ENCODE measurements at regions not wholly inside any gene's neighbourhood (a gene's known extent, or its start where the extent isn't known, plus 50 kb on each side); places are given as distances from the start of the nearest gene placed in this dataset.
A peak's percentile ranks its signal among the peaks of the same experiment; 100 is the strongest.
"Not testable (repeated sequence)": the region's sequence is repeated elsewhere in the genome, so short reads cannot be mapped to it uniquely, and the experiment has no call there.

- no peak for DNase-seq (ENCODE audit: low spot score)
These were observed 246.3 kb downstream of the LACC1 start for GRCh38 chr13:44125943-44126469.

DNA sequence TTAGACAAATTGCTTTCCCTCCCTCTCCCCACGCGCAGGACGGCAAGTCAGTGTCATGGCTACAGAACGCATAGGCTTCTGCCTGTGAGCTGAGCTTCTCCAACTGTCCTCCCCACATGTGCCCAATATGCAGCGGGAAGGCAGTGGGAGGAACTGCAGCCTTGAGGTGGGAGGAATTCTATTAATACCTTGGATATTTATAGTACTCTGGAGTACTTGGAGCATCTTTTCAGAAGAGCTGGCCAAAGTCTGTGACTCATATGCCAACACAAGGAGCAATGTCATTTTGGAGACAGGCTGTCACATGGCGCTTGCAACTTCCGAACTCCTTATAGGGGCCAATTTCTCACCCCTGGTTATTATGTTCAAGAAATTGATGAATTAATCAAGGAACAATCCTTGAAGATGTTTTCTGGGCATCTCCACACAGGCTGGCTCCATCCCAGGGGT, 245.0 kb upstream of the SERP2 start:
- peak; percentile 40 for DNase-seq (ENCODE audit: low spot score)

DNA sequence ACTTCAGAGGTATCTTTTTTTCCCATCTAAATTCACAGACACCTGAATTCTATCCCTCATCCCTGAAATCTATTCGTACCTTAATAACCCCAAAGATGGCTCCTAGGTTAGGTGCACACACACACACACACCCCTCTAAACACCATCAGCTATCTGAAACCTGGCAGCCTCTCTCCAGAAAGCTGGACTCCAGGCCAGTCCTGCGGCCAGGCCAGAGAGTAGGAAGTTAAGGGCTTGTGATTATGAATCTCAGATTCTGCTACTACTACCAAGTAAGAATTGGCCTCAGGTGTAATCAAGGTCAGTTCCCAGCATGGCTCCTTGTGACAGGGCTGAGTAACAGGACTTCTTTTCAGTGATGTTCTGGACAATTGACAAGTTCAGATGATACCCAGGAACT, 244.2 kb upstream of the SERP2 start:
- no peak for DNase-seq (ENCODE audit: low spot score)

GRCh38 chr13:44131069-44131614, 242.5 kb upstream of the SERP2 start:
- no peak for DNase-seq (ENCODE audit: low spot score)

DNA sequence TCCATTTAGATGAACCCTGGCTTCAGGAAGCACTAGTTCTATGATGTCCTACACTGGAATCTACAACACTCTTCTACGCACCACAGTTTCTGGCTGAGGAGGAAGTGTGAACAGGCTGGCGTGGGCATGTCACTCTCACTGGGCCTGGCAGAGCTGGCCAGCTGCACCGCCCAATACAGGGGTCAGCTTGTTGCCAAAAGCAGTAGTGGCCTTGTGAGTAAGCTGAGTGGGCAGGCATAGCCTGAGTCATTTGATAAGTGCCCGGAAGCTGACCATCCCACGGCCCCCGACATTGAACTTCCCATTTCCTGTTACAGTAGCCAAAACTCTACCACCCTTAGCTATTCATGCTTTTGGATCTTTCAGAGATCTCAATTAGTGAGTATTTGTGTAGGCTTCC, 240.9 kb upstream of the SERP2 start:
- peak; percentile 73 for DNase-seq (ENCODE audit: low spot score)

DNA sequence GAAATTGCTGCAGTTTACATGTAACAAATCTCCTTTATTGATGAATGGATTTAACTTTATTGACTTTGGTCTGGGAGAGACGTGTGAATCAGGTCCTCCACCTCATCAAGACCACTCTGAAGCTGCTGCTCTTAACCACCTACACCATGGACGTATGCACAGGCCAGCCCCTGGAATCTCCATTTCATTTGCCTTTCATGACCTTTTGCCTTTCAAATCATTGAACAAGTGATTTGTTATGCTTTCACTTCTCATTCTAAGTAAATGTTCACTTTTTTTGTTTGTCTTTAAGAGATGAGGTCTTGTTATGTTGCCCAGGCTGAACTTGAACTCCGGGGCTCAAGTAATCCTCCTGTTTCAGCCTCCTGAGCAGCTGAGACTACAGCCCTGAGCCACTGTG, 240.0 kb upstream of the SERP2 start:
- no peak for DNase-seq (ENCODE audit: low spot score)

DNA sequence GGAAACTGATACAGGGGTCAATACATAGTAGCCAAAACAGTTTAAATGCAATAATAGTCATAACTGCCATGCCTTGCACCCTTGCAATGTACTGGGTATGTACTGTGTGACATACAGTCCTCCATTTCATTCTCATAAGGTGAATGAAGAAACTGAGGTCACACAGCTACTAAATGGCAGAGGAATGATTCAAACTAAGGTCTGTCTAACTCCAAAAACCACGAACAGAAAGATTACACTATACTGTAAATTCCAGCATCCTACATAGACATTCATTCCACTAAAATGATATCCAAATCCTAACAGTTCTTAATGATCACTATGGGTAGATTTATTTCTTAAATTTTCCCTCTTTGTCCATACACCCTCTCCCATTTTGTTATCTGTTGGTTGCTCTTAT, 238.1 kb upstream of the SERP2 start:
- no peak for DNase-seq (ENCODE audit: low spot score)

DNA sequence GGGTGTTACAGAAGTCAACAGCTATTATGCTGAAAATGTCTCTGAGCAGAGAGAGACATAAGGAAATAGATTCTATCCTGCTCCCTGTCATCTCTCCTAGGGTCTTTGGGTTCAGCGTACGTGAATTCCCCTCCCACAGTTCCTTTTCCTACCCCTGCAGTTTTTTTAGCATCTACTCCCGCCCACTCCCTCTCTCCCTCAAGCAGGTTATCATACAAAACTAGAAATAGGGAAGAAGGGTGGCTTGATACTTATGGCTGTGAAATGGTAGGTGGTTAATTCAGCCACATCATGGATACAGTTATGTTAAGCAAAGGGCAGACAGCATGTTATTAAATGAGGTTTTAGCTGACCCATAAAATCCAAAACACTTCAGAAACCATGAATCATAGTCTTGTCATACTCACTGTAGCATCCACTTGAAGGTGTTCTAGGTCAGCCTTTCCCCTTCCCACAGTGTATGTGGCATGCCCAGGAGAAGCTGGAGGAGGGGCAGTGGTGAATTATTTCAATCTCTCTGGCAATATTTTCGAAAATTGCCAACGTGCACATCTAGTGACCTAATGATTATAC, 236.8 kb upstream of the SERP2 start:
- no peak for DNase-seq (ENCODE audit: low spot score)

GRCh38 chr13:44137466-44137865, 236.2 kb upstream of the SERP2 start:
- DNase-seq (ENCODE audit: low spot score), result no peak

DNA sequence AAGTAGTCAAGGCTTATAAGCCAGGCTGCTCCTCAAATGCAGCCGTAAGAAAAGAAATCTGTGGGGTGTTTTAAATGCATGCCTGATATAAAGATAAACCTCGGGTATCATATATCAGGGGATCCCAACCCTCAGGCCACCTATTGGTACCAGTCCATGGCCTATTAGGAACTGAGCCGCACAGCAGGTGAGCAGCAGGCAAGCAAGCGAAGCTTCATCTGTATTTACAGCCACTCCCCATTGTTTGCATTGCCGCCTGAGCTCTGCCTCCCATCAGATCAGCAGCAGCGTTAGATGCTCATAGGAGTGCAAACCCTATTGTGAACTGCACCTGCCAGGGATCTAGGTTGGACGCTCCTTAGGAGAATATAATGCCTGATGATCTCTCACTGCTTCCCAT, 233.5 kb upstream of the SERP2 start:
- no peak for DNase-seq (ENCODE audit: low spot score)

- no peak for DNase-seq (ENCODE audit: low spot score)
These were observed 232.5 kb upstream of the SERP2 start for GRCh38 chr13:44140888-44141724.

- DNase-seq (ENCODE audit: low spot score), result peak; percentile 98
These were observed 231.7 kb upstream of the SERP2 start for GRCh38 chr13:44141725-44142539.

GRCh38 chr13:44142540-44142867, 231.1 kb upstream of the SERP2 start:
- DNase-seq (ENCODE audit: low spot score), result no peak

DNA sequence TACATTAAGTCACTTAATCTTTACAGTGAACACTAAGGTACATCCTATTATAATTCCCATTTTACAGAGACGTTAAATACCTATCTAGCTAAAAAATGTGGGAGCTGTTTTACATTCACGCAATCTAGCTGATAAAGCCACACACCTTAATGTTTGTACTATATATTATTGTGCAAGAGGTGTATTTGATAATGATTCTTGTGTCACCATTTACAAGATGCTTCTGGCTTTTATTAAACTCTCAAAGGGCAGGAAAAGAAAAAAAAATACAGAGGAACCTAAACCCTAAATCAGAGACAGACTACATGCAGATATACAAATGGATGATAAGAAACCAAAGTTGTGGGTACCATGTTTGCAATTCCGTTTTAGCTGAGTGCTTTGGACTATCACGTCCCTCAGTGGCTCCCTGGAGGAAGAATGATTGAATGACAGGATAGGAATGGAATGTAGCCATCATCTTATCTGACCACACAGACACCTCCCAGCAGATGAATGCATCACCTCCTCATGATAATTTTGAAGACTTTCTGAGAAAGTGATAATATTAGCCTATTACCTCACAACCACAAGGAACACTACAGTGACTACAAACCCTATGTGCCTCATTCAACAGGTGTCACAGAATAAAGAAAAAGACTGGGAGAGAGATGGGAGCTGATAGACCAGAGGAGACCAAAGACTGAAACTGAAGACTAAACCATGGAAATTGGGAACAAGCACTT, 230.5 kb upstream of the SERP2 start:
- DNase-seq (ENCODE audit: low spot score), result no peak

DNA sequence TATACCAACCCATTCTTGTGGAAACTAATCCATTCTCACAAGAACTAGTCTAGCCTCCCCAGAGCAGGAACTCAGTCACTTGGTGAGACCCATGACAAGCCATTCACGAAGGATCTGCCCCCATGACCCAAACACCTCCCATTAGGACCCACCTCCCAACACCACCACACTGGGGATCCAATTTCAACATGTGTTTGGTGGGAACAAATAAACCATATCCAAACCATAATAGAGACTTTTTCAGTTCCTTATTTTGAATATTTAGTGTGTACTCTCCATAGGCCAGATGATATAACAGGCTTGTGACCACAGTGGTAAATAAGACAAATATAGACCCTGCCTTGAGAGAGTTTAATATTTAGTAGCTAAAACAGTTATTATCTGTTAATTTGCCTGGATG, 227.5 kb upstream of the SERP2 start:
- no peak for DNase-seq (ENCODE audit: low spot score)

DNA sequence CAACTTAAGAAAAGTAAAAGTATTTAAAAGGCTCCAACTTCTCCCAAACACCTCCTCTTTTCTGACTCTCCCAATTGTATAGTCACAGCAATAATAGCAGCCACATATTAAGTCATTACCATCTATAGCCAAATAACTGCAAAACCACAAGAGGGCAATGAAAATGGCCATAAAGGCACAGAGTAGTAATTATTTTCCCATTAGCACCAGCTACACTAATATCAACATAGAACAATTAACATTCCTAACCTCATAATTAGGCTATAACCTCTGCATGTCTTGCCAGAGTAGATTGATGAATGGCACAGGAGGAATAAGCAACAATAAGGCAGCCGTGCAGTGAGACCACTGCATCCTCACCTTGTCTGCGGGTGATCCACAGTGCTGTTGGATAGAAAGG, 226.4 kb upstream of the SERP2 start:
- DNase-seq (ENCODE audit: low spot score), result no peak

DNA sequence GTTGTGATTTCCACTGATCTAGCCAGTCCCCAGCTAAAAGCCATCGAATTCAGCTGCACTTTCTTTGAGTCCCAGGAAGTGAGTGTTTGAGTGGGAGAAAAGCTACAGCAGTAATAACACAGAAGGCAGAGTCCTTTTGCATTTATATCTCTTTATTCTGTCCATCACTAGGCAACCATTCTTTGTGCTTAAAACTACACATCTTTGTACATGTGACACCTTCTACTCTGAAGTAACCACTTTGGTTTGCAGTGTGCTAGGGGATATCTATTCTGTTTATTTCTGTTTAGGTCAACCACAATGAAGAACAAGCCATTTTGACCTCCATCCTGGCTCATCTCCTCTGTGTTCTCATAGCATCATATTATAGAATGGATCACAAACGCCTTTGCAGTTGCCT, 226.0 kb upstream of the SERP2 start:
- DNase-seq (ENCODE audit: low spot score), result no peak

GRCh38 chr13:44148159-44148914, 225.3 kb upstream of the SERP2 start:
- no peak for DNase-seq (ENCODE audit: low spot score)

- not testable (repeated sequence) for DNase-seq (ENCODE audit: low spot score)
These were observed 224.4 kb upstream of the SERP2 start for GRCh38 chr13:44149231-44149630.

DNA sequence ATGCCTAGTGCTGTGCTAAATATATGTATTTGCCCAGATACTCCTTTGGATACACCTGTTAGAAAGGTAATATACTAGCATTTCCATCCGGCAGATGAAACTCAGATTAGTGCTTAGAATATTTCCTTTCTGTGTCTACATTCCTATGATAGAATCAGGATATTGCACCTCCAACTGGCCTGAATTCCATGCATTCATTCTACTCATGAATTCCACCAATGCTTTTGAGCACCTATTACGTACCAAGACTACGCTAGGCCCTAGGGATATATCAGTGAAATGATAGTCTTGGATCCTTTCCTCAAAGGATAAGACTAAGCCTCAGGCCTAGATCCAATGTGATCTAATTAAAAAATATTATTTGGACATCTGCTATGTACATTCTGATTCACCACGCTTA, 223.8 kb upstream of the SERP2 start:
- DNase-seq (ENCODE audit: low spot score), result no peak

DNA sequence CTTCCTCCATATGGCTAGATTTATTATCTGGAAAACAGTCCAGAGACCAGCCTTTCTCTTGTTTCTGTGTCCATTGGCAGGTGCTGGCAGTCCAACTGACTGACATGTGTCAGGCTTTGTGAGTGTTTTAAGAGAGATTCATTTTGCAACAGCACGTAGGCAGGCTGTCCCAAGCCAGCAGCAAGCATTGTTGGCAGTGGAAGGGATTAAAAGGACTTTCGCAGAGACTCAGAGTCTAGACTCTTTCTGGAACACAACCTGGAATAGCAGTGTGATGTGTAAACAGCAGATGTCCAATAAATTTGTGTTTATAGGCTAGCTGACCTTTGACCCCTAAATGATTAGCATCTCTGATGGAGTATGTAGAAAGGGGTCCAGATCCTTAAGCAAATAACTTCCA, 222.2 kb upstream of the SERP2 start:
- DNase-seq (ENCODE audit: low spot score), result no peak
